WTC11 (cell line): ENCODE measurements at regions not wholly inside any gene's neighbourhood (a gene's known extent, or its start where the extent isn't known, plus 50 kb on each side); places are given as distances from the start of the nearest gene placed in this dataset.

Experiments used
- ATAC-seq: fragments of 200-7000 bp; cut with Tn5 transposase; 2 replicates; pipeline ENCODE4 v1.10.0; 2021; ENCODE audit warnings: mild to moderate bottlenecking, moderate library complexity
- CTCF ChIA-PET: fragments of 300-600 bp; sonication (Branson Sonifier 250); formaldehyde crosslinking; loops from one replicate; lab custom pipeline; 2021; ENCODE audit warnings: antibody characterized with exemption; lab: Charles Lee
- POLR2A ChIA-PET: fragments of 350-600 bp; sonication (Branson Sonifier 250); formaldehyde crosslinking; loops from one replicate; lab custom pipeline; 2021; ENCODE audit warnings: antibody characterized with exemption; lab: Charles Lee
- DNase-seq: peaks from one replicate; pipeline ENCODE4 v3.0.0; 2021; ENCODE audit warnings: low spot score
- H3K27ac Mint-ChIP-seq: 2 replicates; pipeline ENCODE4 v1.8.0; 2021; ENCODE audit warnings: mixed read lengths
- H3K27me3 Mint-ChIP-seq: 2 replicates; pipeline ENCODE4 v1.8.0; 2021; ENCODE audit warnings: low read depth, mild to moderate bottlenecking, moderate library complexity, mixed read lengths
- H3K36me3 Mint-ChIP-seq: 2 replicates; pipeline ENCODE4 v1.8.0; 2021; ENCODE audit warnings: mixed read lengths
- H3K4me1 Mint-ChIP-seq: 2 replicates; pipeline ENCODE4 v1.8.0; 2022; ENCODE audit warnings: mixed read lengths
- H3K4me3 Mint-ChIP-seq: 2 replicates; pipeline ENCODE4 v1.8.0; 2021; ENCODE audit warnings: mild to moderate bottlenecking, moderate library complexity, mixed read lengths
- H3K9me3 Mint-ChIP-seq: 2 replicates; pipeline ENCODE4 v1.8.0; 2021; ENCODE audit warnings: mixed read lengths
- CBFB ChIP-seq: sonication (generic); formaldehyde crosslinking; IDR thresholded peaks from 2 replicates; pipeline ENCODE4 v1.8.1; 2022; ENCODE audit warnings: mild to moderate bottlenecking, low read depth, missing genetic modification reagents
- ESRRA ChIP-seq: sonication (generic); formaldehyde crosslinking; IDR thresholded peaks from 2 replicates; pipeline ENCODE4 v1.8.1; 2022; ENCODE audit warnings: mild to moderate bottlenecking, missing genetic modification reagents, borderline replicate concordance
- ETV6 ChIP-seq: sonication (generic); formaldehyde crosslinking; IDR thresholded peaks from 2 replicates; pipeline ENCODE4 v1.8.1; 2022; ENCODE audit warnings: mild to moderate bottlenecking, missing genetic modification reagents
- FOXK1 ChIP-seq: sonication (generic); formaldehyde crosslinking; IDR thresholded peaks from 2 replicates; pipeline ENCODE4 v1.8.0; 2022; ENCODE audit warnings: mild to moderate bottlenecking, moderate library complexity, missing genetic modification reagents
- FOXP1 ChIP-seq: sonication (generic); formaldehyde crosslinking; IDR thresholded peaks from 2 replicates; pipeline ENCODE4 v1.8.0; 2022; ENCODE audit warnings: missing genetic modification reagents, mild to moderate bottlenecking, moderate library complexity, borderline replicate concordance
- KAT7 ChIP-seq: sonication (generic); formaldehyde crosslinking; IDR thresholded peaks from 2 replicates; pipeline ENCODE4 v1.8.1; 2023; ENCODE audit warnings: missing genetic modification reagents, mild to moderate bottlenecking, borderline replicate concordance
- MYBL2 ChIP-seq: sonication (generic); formaldehyde crosslinking; IDR thresholded peaks from 2 replicates; pipeline ENCODE4 v1.8.1; 2023; ENCODE audit warnings: mild to moderate bottlenecking, moderate library complexity, missing genetic modification reagents
- NFYB ChIP-seq: sonication (generic); formaldehyde crosslinking; conservative IDR thresholded peaks from 2 replicates; pipeline ENCODE4 v1.8.0; 2022; ENCODE audit warnings: low read depth, missing genetic modification reagents
- OVOL2 ChIP-seq: fragments of 250-450 bp; sonication (Bioruptor Pico); IDR thresholded peaks from 2 replicates; pipeline ENCODE4 v1.9.0; 2021; ENCODE audit warnings: mild to moderate bottlenecking, borderline replicate concordance
- RELA ChIP-seq: sonication (generic); formaldehyde crosslinking; IDR thresholded peaks from 2 replicates; pipeline ENCODE4 v1.8.1; 2022; ENCODE audit warnings: missing genetic modification reagents, mild to moderate bottlenecking, borderline replicate concordance
- SMAD3 ChIP-seq: sonication (generic); formaldehyde crosslinking; IDR thresholded peaks from 2 replicates; pipeline ENCODE4 v1.8.0; 2022; ENCODE audit warnings: missing genetic modification reagents, mild to moderate bottlenecking, borderline replicate concordance
- SMAD4 ChIP-seq: sonication (generic); formaldehyde crosslinking; IDR thresholded peaks from 2 replicates; pipeline ENCODE4 v1.8.0; 2022; ENCODE audit warnings: mild to moderate bottlenecking, missing genetic modification reagents
- ZBTB21 ChIP-seq: sonication (generic); formaldehyde crosslinking; IDR thresholded peaks from 2 replicates; pipeline ENCODE4 v1.8.1; 2023; ENCODE audit warnings: mild to moderate bottlenecking, missing genetic modification reagents, borderline replicate concordance
- ZNF121 ChIP-seq: sonication (generic); formaldehyde crosslinking; IDR thresholded peaks from 2 replicates; pipeline ENCODE4 v1.8.0; 2023; ENCODE audit warnings: missing genetic modification reagents
- ZNF232 ChIP-seq: sonication (generic); formaldehyde crosslinking; IDR thresholded peaks from 2 replicates; pipeline ENCODE4 v1.8.0; 2022; ENCODE audit warnings: mild to moderate bottlenecking, missing genetic modification reagents
- ZNF416 ChIP-seq: fragments of 250-450 bp; sonication (Bioruptor Pico); IDR thresholded peaks from 2 replicates; pipeline ENCODE4 v1.9.0; 2021; ENCODE audit warnings: mild to moderate bottlenecking, inconsistent platforms
- ZNF671 ChIP-seq: fragments of 250-450 bp; sonication (Bioruptor Pico); IDR thresholded peaks from 2 replicates; pipeline ENCODE4 v1.8.0; 2021; ENCODE audit warnings: mild to moderate bottlenecking
- TF ChIP-seq, protein P1 (sequence below): sonication (generic); formaldehyde crosslinking; IDR thresholded peaks from 2 replicates; pipeline ENCODE4 v1.8.1; 2022; ENCODE audit warnings: mild to moderate bottlenecking, moderate library complexity, missing genetic modification reagents
- TF ChIP-seq, protein P2 (sequence below): sonication (generic); formaldehyde crosslinking; IDR thresholded peaks from 2 replicates; pipeline ENCODE4 v1.8.0; 2022; ENCODE audit warnings: mild to moderate bottlenecking, missing genetic modification reagents
- TF ChIP-seq, protein P3 (sequence below): fragments of 250-450 bp; sonication (Bioruptor Pico); IDR thresholded peaks from 2 replicates; pipeline ENCODE4 v1.9.0; 2021; ENCODE audit warnings: mild to moderate bottlenecking
- TF ChIP-seq, protein P4 (sequence below): sonication (generic); formaldehyde crosslinking; IDR thresholded peaks from 2 replicates; pipeline ENCODE4 v1.8.0; 2022; ENCODE audit warnings: missing genetic modification reagents
- TF ChIP-seq, protein P5 (sequence below): sonication (generic); formaldehyde crosslinking; IDR thresholded peaks from 2 replicates; pipeline ENCODE4 v1.8.1; 2022; ENCODE audit warnings: mild to moderate bottlenecking, missing genetic modification reagents, moderate library complexity, borderline replicate concordance
- TF ChIP-seq, protein P6 (sequence below): sonication (generic); formaldehyde crosslinking; IDR thresholded peaks from 2 replicates; pipeline ENCODE4 v1.8.0; 2022; ENCODE audit warnings: mild to moderate bottlenecking, missing genetic modification reagents

DNA sequence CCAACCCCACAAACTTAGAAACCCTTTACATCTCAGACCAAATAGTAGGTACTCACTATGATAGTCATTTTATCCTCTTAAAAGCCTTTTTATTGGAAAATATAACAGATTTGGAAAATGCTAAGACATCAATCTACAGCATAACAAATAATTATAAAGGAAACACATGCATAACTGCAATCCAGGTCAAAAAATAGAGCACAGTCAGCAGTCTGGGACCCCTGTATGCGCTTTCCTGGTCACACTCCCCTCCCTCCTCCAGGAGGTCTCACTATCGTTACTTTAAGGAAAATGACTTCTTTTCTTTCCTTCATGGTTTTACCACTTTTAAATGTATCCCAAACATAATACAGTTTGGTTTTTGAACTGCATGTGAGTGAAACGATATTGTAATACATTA lies 90.5 kb upstream of the CCDC150 start (continued):
- TF ChIP-seq MYBL2 (CRISPR knock-in tag): no peak

DNA sequence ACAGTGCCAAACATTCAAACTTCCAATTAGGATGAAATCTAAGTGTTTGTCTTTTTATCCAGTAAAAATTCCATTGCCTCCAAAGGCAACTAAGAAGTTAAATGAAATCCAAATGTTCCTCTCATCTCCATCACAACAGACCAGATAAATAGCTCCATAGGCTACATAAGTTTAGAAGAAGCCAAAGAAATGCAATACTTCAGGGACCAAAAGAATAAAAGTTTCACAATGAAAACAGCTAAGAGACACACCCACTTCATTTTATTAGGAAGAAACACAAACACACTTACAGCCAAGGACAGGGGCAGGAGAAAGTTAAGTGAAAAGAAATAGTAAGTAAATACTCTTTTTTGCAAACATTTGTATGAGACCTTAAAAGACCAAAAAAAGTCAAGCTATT lies 88.5 kb upstream of the CCDC150 start:
- ATAC-seq (no peak), DNase-seq (no peak)
- TF ChIP-seq, protein P1, sequence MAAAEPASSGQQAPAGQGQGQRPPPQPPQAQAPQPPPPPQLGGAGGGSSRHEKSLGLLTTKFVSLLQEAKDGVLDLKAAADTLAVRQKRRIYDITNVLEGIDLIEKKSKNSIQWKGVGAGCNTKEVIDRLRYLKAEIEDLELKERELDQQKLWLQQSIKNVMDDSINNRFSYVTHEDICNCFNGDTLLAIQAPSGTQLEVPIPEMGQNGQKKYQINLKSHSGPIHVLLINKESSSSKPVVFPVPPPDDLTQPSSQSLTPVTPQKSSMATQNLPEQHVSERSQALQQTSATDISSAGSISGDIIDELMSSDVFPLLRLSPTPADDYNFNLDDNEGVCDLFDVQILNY (CRISPR knock-in tag): no peak
- TF ChIP-seq SMAD4 (CRISPR knock-in tag): no peak
- Mint-ChIP-seq H3K27me3 (no peaks in the 10 kb centered on the region), H3K4me3 (no peak overlapping the region), H3K4me1 (peaks cover 19% of the 10 kb centered on the region), H3K9me3 (peaks cover 12% of the 10 kb centered on the region), H3K27ac (no peak overlapping the region), H3K36me3 (no peaks in the 10 kb centered on the region)
- ChIA-PET CTCF (no interaction called here), POLR2A (no interaction called here)

DNA sequence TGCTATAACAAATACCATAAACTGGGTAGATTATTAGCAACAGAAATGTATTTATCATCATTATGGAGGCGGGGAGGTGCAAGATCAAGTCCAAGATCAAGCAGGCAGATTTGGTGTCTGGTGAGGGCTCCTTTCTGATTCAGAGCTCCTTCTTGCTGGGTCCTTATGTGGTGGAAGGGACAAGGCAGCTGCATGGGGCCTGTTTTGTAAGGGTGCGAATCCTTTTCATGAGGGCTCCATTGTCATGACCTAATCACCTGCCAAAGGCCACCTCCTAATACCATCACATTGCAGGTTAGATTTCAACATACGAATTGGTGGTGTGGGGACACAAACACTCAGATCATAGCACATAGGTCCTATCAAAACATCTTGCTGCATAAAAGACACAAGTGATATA lies 84.4 kb upstream of the CCDC150 start:
- DNase-seq: no peak

DNA sequence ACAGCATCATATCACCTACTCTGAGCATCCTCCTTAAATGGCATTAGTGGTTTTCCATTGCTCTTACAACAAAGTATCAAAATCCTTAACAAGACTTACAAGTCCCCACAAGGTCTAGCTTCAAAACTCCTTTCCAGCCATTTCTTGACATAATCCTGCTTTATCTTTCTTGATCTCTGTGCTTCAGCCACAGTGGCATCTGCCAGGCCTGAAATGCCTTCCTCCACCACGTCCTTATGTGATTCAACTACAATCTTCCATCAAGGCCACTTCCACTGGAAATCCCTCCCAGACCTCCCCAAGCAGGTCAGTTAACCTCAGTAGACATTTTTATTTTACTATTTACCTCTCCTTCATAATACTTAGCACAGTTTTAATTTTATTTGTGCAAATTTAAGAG lies 83.8 kb upstream of the CCDC150 start:
- CTCF ChIA-PET: no interaction called here
- POLR2A ChIA-PET: no interaction called here
- no peak overlapping the region for H3K4me3 Mint-ChIP-seq
- H3K27me3 Mint-ChIP-seq: no peaks in the 10 kb centered on the region
- DNase-seq (no peak), ATAC-seq (no peak)
- H3K27ac Mint-ChIP-seq: no peak overlapping the region
- H3K36me3 Mint-ChIP-seq: peaks cover 4% of the 10 kb centered on the region
- H3K4me1 Mint-ChIP-seq: peaks cover 22% of the 10 kb centered on the region
- peaks cover 5% of the 10 kb centered on the region for H3K9me3 Mint-ChIP-seq
- no peak for TF ChIP-seq ZNF232 (CRISPR knock-in tag)
- TF ChIP-seq FOXP1 (CRISPR knock-in tag): no peak
- no peak for TF ChIP-seq ZNF416 (CRISPR knock-in tag)
- TF ChIP-seq, protein P2, sequence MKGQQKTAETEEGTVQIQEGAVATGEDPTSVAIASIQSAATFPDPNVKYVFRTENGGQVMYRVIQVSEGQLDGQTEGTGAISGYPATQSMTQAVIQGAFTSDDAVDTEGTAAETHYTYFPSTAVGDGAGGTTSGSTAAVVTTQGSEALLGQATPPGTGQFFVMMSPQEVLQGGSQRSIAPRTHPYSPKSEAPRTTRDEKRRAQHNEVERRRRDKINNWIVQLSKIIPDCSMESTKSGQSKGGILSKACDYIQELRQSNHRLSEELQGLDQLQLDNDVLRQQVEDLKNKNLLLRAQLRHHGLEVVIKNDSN (CRISPR knock-in tag): no peak
- no peak for TF ChIP-seq ZNF671 (CRISPR knock-in tag)
- TF ChIP-seq, protein P1 (CRISPR knock-in tag): no peak
- TF ChIP-seq ZBTB21 (CRISPR knock-in tag): no peak
- TF ChIP-seq, protein P3, sequence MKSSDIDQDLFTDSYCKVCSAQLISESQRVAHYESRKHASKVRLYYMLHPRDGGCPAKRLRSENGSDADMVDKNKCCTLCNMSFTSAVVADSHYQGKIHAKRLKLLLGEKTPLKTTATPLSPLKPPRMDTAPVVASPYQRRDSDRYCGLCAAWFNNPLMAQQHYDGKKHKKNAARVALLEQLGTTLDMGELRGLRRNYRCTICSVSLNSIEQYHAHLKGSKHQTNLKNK (CRISPR knock-in tag): no peak
- TF ChIP-seq ESRRA (CRISPR knock-in tag): no peak
- TF ChIP-seq ETV6 (CRISPR knock-in tag): no peak
- no peak for TF ChIP-seq OVOL2
- TF ChIP-seq CBFB: no peak

More for the DNA sequence above, 84.4 kb upstream of the CCDC150 start:
- peaks cover 22% of the 10 kb centered on the region for H3K4me1 Mint-ChIP-seq
- no peak overlapping the region for H3K4me3 Mint-ChIP-seq
- no peak for ATAC-seq
- no peaks in the 10 kb centered on the region for H3K36me3 Mint-ChIP-seq
- ChIA-PET CTCF (no interaction called here), POLR2A (no interaction called here)
- no peak overlapping the region for H3K27ac Mint-ChIP-seq
- H3K9me3 Mint-ChIP-seq: no peaks in the 10 kb centered on the region
- H3K27me3 Mint-ChIP-seq: no peaks in the 10 kb centered on the region
- TF ChIP-seq SMAD3 (CRISPR knock-in tag): no peak
- TF ChIP-seq NFYB (CRISPR knock-in tag): no peak
- TF ChIP-seq ETV6 (CRISPR knock-in tag): no peak
- TF ChIP-seq, protein P4, sequence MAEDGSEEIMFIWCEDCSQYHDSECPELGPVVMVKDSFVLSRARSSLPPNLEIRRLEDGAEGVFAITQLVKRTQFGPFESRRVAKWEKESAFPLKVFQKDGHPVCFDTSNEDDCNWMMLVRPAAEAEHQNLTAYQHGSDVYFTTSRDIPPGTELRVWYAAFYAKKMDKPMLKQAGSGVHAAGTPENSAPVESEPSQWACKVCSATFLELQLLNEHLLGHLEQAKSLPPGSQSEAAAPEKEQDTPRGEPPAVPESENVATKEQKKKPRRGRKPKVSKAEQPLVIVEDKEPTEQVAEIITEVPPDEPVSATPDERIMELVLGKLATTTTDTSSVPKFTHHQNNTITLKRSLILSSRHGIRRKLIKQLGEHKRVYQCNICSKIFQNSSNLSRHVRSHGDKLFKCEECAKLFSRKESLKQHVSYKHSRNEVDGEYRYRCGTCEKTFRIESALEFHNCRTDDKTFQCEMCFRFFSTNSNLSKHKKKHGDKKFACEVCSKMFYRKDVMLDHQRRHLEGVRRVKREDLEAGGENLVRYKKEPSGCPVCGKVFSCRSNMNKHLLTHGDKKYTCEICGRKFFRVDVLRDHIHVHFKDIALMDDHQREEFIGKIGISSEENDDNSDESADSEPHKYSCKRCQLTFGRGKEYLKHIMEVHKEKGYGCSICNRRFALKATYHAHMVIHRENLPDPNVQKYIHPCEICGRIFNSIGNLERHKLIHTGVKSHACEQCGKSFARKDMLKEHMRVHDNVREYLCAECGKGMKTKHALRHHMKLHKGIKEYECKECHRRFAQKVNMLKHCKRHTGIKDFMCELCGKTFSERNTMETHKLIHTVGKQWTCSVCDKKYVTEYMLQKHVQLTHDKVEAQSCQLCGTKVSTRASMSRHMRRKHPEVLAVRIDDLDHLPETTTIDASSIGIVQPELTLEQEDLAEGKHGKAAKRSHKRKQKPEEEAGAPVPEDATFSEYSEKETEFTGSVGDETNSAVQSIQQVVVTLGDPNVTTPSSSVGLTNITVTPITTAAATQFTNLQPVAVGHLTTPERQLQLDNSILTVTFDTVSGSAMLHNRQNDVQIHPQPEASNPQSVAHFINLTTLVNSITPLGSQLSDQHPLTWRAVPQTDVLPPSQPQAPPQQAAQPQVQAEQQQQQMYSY (CRISPR knock-in tag): no peak
- TF ChIP-seq, protein P5, sequence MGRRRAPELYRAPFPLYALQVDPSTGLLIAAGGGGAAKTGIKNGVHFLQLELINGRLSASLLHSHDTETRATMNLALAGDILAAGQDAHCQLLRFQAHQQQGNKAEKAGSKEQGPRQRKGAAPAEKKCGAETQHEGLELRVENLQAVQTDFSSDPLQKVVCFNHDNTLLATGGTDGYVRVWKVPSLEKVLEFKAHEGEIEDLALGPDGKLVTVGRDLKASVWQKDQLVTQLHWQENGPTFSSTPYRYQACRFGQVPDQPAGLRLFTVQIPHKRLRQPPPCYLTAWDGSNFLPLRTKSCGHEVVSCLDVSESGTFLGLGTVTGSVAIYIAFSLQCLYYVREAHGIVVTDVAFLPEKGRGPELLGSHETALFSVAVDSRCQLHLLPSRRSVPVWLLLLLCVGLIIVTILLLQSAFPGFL (CRISPR knock-in tag): no peak
- no peak for TF ChIP-seq RELA
- TF ChIP-seq, protein P6, sequence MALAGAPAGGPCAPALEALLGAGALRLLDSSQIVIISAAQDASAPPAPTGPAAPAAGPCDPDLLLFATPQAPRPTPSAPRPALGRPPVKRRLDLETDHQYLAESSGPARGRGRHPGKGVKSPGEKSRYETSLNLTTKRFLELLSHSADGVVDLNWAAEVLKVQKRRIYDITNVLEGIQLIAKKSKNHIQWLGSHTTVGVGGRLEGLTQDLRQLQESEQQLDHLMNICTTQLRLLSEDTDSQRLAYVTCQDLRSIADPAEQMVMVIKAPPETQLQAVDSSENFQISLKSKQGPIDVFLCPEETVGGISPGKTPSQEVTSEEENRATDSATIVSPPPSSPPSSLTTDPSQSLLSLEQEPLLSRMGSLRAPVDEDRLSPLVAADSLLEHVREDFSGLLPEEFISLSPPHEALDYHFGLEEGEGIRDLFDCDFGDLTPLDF (CRISPR knock-in tag): no peak
- no peak for TF ChIP-seq KAT7
- no peak for TF ChIP-seq FOXK1 (CRISPR knock-in tag)
- TF ChIP-seq ZNF121 (CRISPR knock-in tag): no peak
